Loucy (cell line): ENCODE measurements at regions not wholly inside any gene's neighbourhood (a gene's known extent, or its start where the extent isn't known, plus 50 kb on each side); places are given as distances from the start of the nearest gene placed in this dataset.

Experiments
- CTCF ChIP-seq: fragments of 200-600 bp; sonication (generic); conservative IDR thresholded peaks from 2 replicates; pipeline ENCODE4 v1.5.1; 2014; ENCODE audit warnings: mild to moderate bottlenecking, antibody characterized with exemption, low read length
- EZH2phosphoT487 ChIP-seq: fragments of 200-600 bp; IDR thresholded peaks from 2 replicates; pipeline ENCODE4 v1.6.1; 2018; ENCODE audit warnings: antibody characterized with exemption, mild to moderate bottlenecking, moderate library complexity, borderline replicate concordance

- TF ChIP-seq CTCF (no peak), EZH2phosphoT487 (no peak)
Observed at GRCh38 chr10:77732213-77733003, 94.8 kb upstream of the KCNMA1 start.
